BLaER1 (cell line): ENCODE measurements at regions not wholly inside any gene's neighbourhood (a gene's known extent, or its start where the extent isn't known, plus 50 kb on each side); places are given as distances from the start of the nearest gene placed in this dataset.
"Not testable (repeated sequence)": the region's sequence is repeated elsewhere in the genome, so short reads cannot be mapped to it uniquely, and the experiment has no call there.

Source experiments
- H3K27ac ChIP-seq: shearing (Covaris generic); formaldehyde crosslinking; 2 replicates; pipeline ENCODE4 v1.8.1; 2022
- H3K27me3 ChIP-seq: shearing (Covaris generic); formaldehyde crosslinking; 2 replicates; pipeline ENCODE4 v1.8.1; 2022
- H3K36me3 ChIP-seq: shearing (Covaris generic); formaldehyde crosslinking; 2 replicates; pipeline ENCODE4 v1.8.1; 2022
- H3K4me1 ChIP-seq: shearing (Covaris generic); formaldehyde crosslinking; 2 replicates; pipeline ENCODE4 v1.8.1; 2022
- H3K4me2 ChIP-seq: shearing (Covaris generic); formaldehyde crosslinking; 2 replicates; pipeline ENCODE4 v1.8.1; 2022
- H3K4me3 ChIP-seq: shearing (Covaris generic); formaldehyde crosslinking; 2 replicates; pipeline ENCODE4 v1.8.1; 2022
- H3K9ac ChIP-seq: shearing (Covaris generic); formaldehyde crosslinking; 2 replicates; pipeline ENCODE4 v1.8.1; 2022
- H3K9me3 ChIP-seq: shearing (Covaris generic); formaldehyde crosslinking; 2 replicates; pipeline ENCODE4 v1.8.1; 2022
- H4K20me1 ChIP-seq: shearing (Covaris generic); formaldehyde crosslinking; 2 replicates; pipeline ENCODE4 v1.8.1; 2022
- Cebpa-rat ChIP-seq: shearing (Covaris generic); IDR thresholded peaks from 2 replicates; pipeline ENCODE4 v1.8.1; 2022

DNA sequence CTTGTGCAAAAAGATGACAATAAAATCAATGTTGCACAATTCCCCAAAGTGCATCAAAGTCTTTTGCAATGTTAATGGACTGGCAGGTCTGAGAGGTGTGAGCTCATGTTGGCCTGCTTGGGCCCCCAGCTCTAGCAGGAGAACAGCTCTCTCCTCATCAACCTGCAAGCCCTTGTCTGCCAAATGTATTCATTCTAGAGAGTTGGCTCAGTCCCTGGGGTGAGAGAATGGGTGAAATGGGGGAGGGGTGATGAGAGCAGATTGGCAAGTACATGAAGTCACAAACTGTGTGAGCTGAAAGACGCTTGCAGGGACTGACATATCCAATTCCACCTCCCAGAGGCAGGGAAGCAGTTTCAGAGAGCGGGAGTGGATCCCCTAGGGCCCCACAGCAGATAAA is 465.1 kb upstream of the ZNF507 start:
- H3K9me3 ChIP-seq = no peaks in the 10 kb centered on the region
- no peaks in the 10 kb centered on the region for H3K27me3 ChIP-seq
- no peak overlapping the region for H3K9ac ChIP-seq
- TF ChIP-seq Cebpa-rat = no peak
- H3K4me2 ChIP-seq = no peak overlapping the region
- H3K4me3 ChIP-seq = no peak overlapping the region
- H3K36me3 ChIP-seq = no peaks in the 10 kb centered on the region
- H3K27ac ChIP-seq = no peak overlapping the region
- H4K20me1 ChIP-seq = no peaks in the 10 kb centered on the region
- H3K4me1 ChIP-seq = no peaks in the 10 kb centered on the region

DNA sequence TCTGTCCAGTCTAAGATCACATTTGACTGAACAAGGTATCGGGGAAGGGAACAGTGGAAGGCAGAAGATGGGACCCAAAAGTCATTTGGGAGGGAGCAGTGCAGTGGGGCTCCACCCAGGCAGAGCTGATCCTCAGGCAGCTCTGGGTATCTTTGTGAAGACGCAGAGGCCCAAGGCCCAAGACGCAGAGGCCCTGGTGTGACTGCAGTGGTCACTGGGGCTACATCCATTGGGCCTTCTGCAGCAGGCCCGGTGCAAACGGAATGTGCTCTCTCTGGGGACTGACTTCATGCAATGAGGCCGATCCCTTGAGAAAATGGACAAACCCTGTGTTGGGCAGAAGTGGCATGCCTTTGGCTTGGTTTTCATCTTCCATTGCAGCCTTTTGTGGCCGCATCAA is 463.4 kb upstream of the ZNF507 start:
- no peak overlapping the region for H3K4me3 ChIP-seq
- no peaks in the 10 kb centered on the region for H3K9me3 ChIP-seq
- H3K4me1 ChIP-seq = no peaks in the 10 kb centered on the region
- no peaks in the 10 kb centered on the region for H4K20me1 ChIP-seq
- TF ChIP-seq Cebpa-rat = no peak
- H3K27me3 ChIP-seq = no peaks in the 10 kb centered on the region
- H3K4me2 ChIP-seq = no peak overlapping the region
- no peak overlapping the region for H3K27ac ChIP-seq
- no peak overlapping the region for H3K9ac ChIP-seq
- no peaks in the 10 kb centered on the region for H3K36me3 ChIP-seq

DNA sequence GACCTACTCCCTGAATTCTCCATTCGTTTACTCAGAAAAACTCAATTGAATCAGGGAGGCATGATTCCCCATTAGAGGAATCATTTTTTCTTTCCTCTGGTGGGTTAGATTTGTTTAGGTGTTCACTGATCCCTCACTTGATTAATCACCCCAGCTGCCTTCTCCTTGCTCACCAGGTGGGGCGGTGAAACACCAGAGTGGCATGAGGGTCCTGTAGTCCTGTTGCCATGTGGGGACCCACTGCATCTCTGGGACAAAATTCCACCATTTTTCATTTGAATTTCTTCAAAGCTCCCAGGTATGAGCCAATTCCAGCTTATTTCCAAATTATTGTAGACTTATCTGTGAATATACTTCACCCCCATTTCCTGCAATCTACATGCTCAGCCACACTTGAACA is 462.7 kb upstream of the ZNF507 start:
- no peak for TF ChIP-seq Cebpa-rat
- Histone ChIP-seq H4K20me1 (no peaks in the 10 kb centered on the region), H3K4me1 (no peaks in the 10 kb centered on the region), H3K9me3 (no peaks in the 10 kb centered on the region), H3K4me3 (no peak overlapping the region), H3K9ac (no peak overlapping the region), H3K36me3 (no peaks in the 10 kb centered on the region), H3K27me3 (no peaks in the 10 kb centered on the region), H3K4me2 (no peak overlapping the region), H3K27ac (no peak overlapping the region)

DNA sequence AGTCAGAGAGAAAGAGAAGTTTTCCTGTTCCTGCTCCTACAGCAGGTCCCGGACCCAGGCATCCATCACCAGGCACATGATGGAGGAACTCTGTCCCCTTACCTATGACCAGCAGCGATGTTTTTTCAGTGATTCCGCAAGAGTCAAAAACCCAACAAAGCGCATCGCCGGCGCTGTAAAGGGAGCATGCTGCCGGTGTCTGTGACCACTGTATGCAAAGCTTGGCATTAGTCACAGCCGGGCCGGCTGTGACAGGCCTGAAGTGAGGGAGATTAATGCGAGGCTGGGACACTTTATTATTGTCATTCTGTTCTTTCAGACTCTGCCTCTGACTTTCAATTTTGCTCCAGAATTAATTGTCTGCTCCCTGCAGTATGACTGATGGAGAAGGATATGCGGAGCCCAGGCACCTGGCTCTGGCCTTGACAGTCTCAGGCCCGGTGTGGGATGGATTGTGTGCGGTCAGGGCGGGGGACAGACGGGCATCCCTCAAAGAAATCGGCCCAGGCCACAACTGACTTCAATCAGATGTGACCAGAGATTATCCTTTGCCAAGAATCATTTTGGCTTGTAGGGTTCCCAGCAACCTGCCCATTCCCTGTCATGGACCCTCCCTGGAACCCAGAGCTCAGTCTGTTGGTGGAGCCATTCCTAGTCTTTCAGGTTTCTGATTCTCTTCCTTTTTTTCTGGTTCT is 462.0 kb upstream of the ZNF507 start:
- H3K9ac ChIP-seq = no peak overlapping the region
- TF ChIP-seq Cebpa-rat = no peak
- no peaks in the 10 kb centered on the region for H3K27me3 ChIP-seq
- H3K27ac ChIP-seq = no peak overlapping the region
- H3K4me1 ChIP-seq = no peaks in the 10 kb centered on the region
- H4K20me1 ChIP-seq = no peaks in the 10 kb centered on the region
- H3K36me3 ChIP-seq = no peaks in the 10 kb centered on the region
- no peak overlapping the region for H3K4me2 ChIP-seq
- H3K4me3 ChIP-seq = no peak overlapping the region
- H3K9me3 ChIP-seq = no peaks in the 10 kb centered on the region

DNA sequence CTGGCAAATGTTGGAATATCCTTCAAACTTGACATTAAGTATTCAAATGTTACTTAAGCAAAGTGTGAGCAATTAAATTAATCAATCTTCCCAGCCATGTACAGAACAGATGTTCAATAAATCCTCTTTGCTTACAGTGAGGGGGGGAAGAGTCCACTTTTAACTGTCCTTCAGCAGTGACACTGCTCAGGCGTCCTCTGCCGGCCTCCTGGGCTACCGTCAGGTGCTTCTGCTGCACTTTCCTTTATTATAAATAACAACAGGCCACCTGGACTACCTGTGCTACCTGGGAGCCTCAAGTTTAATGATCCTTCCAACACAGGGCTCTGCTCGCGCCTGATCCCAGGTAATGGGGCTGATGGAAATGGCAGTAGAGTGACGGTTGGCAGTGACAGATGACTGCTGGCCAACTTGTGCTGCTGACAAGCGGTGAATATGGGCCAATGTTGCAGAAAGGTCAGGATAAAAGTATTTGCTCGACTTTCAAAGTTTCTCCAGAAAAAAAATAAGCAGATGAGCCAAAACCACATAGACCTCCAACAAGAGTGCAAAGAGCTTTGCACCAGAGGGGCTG is 460.0 kb upstream of the ZNF507 start:
- Histone ChIP-seq H3K4me3 (no peak overlapping the region), H3K9me3 (no peaks in the 10 kb centered on the region), H3K27ac (no peak overlapping the region), H3K4me1 (no peaks in the 10 kb centered on the region), H4K20me1 (no peaks in the 10 kb centered on the region), H3K4me2 (no peak overlapping the region), H3K9ac (no peak overlapping the region), H3K27me3 (no peaks in the 10 kb centered on the region), H3K36me3 (no peaks in the 10 kb centered on the region)
- no peak for TF ChIP-seq Cebpa-rat

DNA sequence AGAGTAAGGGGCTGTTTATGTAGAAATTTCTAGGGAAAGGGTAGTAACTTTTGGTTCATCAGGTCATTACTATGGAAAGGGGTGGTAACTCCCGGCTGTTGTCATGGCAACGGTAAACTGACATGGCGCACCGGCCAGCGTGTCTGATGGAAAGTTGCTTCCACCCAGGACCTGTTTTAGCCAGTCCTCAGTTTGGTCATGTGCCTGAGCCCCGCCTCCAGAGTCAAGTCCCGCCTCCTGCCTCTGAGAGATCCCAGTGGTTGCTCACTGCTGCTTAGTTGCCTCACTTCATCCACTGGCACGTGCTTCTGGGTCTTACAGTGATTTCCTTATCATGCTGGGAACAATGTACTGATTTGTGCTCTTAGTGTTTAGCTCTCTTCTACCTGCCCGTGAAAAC is 455.2 kb upstream of the ZNF507 start:
- no peaks in the 10 kb centered on the region for H3K9me3 ChIP-seq

DNA sequence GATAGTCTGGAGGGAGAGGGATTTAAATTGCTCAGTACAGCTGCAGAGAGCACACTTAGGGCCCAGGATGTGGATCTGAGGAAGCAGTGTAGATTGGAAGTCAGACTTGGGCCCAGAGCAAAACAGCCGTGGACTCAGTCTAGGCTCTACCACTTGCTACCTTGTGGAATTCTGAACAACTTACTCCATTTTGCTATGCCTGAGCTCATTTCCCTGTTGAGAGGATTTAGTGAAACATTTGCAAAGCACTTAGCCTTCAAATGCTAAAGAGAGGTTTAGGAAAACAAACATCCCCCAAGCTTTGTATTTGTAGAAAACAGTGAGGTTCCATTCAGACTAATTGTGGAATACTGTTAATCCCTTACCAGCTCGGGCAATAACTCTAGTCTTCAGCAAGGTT is 453.4 kb upstream of the ZNF507 start:
- H3K4me2 ChIP-seq = no peak overlapping the region
- no peak for TF ChIP-seq Cebpa-rat
- H3K36me3 ChIP-seq = no peaks in the 10 kb centered on the region
- no peak overlapping the region for H3K27ac ChIP-seq
- no peaks in the 10 kb centered on the region for H3K9me3 ChIP-seq
- peaks cover 8% of the 10 kb centered on the region; the same call in 1 of the 2 replicates for H3K4me1 ChIP-seq
- H3K27me3 ChIP-seq = no peaks in the 10 kb centered on the region
- no peaks in the 10 kb centered on the region for H4K20me1 ChIP-seq
- H3K4me3 ChIP-seq = no peak overlapping the region
- no peak overlapping the region for H3K9ac ChIP-seq

More for the DNA sequence above, 455.2 kb upstream of the ZNF507 start:
- TF ChIP-seq Cebpa-rat = no peak
- H3K27ac ChIP-seq = no peak overlapping the region
- H3K4me3 ChIP-seq = no peak overlapping the region
- H3K9ac ChIP-seq = no peak overlapping the region
- H4K20me1 ChIP-seq = no peaks in the 10 kb centered on the region
- peaks cover 8% of the 10 kb centered on the region; the same call in 1 of the 2 replicates for H3K4me1 ChIP-seq
- no peak overlapping the region for H3K4me2 ChIP-seq
- H3K36me3 ChIP-seq = no peaks in the 10 kb centered on the region
- no peaks in the 10 kb centered on the region for H3K27me3 ChIP-seq

DNA sequence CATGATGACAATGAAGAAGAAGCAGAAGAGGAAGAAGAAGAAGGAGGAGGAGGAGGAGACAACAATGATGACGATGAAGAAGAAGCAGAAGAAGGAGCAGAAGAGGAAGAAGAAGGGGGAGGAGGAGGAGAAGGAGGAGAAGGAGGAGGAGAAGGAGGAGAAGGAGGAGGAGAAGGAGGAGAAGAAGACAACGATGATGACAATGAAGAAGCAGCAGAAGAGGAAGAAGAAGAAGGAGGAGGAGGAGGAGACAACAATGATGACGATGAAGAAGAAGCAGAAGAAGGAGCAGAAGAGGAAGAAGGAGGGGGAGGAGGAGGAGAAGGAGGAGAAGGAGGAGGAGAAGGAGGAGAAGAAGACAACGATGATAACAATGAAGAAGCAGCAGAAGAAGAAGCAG is 451.9 kb upstream of the ZNF507 start:
- H3K4me2 ChIP-seq, H3K36me3 ChIP-seq, H4K20me1 ChIP-seq, H3K27me3 ChIP-seq, H3K9me3 ChIP-seq, H3K27ac ChIP-seq, H3K9ac ChIP-seq, H3K4me1 ChIP-seq, H3K4me3 ChIP-seq: not testable (repeated sequence)

DNA sequence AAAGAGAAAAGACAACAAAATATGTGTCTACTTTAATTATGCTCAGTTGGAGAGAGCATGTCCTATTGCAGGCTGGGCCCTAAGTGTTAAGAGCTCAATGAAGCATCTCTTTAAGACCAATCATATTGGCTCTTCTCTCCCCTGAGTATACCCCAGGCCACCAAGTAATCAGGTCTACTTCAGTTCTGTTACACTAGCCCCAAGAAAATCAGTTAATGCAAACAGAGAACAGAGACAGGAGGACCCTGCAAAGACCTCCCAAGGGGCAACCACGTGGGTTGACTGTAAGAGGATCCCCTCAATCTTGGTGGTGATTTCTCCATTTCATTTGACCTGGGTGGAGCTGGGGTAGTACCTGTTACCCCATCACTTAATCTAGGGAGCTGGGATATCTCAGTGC is 451.0 kb upstream of the ZNF507 start:
- peaks cover 8% of the 10 kb centered on the region; the same call in 1 of the 2 replicates for H3K4me1 ChIP-seq
- H3K4me3 ChIP-seq = no peak overlapping the region
- H3K27ac ChIP-seq = no peak overlapping the region
- no peak for TF ChIP-seq Cebpa-rat
- H3K4me2 ChIP-seq = peak overlapping the region; percentile 14
- H3K9ac ChIP-seq = no peak overlapping the region
- H3K27me3 ChIP-seq = no peaks in the 10 kb centered on the region
- no peaks in the 10 kb centered on the region for H4K20me1 ChIP-seq
- H3K9me3 ChIP-seq = 0 out of 2 replicates have a peak, but pooled peaks cover 9% of the 10 kb centered on the region
- H3K36me3 ChIP-seq = no peaks in the 10 kb centered on the region

DNA sequence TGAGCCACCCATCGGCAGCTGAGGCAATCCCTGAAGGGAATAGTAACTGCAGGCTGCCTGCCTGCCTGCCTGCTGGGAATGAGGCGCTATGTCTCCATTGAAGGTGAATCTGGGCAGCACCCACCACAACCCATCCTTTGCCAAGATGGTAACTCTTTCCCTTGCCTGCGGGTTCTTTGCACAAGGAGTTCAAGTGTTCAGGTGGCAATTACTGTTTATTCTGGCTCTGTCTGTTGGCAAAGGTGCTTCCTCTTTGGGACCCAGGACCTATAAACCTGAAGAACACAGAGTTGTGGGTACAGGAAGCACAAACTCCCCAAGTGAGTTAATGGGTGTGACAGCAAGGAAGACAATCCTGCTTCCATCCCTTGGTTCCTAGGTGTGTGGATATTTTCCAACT is 448.1 kb upstream of the ZNF507 start:
- peaks cover 15% of the 10 kb centered on the region; the same call in 1 of the 2 replicates for H3K4me1 ChIP-seq

More for the DNA sequence above, 448.1 kb upstream of the ZNF507 start:
- Histone ChIP-seq H3K36me3 (no peaks in the 10 kb centered on the region), H3K27ac (no peak overlapping the region), H3K9ac (no peak overlapping the region), H3K9me3 (0 out of 2 replicates have a peak, but pooled peaks cover 12% of the 10 kb centered on the region), H3K27me3 (no peaks in the 10 kb centered on the region), H3K4me2 (no peak overlapping the region), H3K4me3 (no peak overlapping the region), H4K20me1 (no peaks in the 10 kb centered on the region)
- no peak for TF ChIP-seq Cebpa-rat
